HCT116 (cell line): ENCODE measurements at regions not wholly inside any gene's neighbourhood (a gene's known extent, or its start where the extent isn't known, plus 50 kb on each side); places are given as distances from the start of the nearest gene placed in this dataset.

Source experiments
- ATAC-seq: fragments of 200-7000 bp; cut with Tn5 transposase; 2 replicates; pipeline ENCODE4 v1.9.1; 2020; ENCODE audit warnings: mild to moderate bottlenecking, moderate library complexity
- BruUV-seq: library from RNA; stranded (reverse); fragments of 400-500 nt; replicated peaks from 2 replicates; lab custom pipeline; 2021; lab: Mats Ljungman, UMichigan
- CTCF ChIA-PET: fragments of 300-600 bp; sonication (Branson Sonifier 250); formaldehyde crosslinking; loops from one replicate; lab custom pipeline; 2021; ENCODE audit warnings: antibody characterized with exemption; lab: Charles Lee
- POLR2A ChIA-PET: fragments of 300-600, 350-600 bp; sonication (Branson Sonifier 250); formaldehyde crosslinking; loops from one replicate; lab custom pipeline; 2021; ENCODE audit warnings: antibody characterized with exemption; lab: Charles Lee
- RAD21 ChIA-PET, 2 experiments: fragments of 300-600 bp; sonication (Branson Sonifier 250); formaldehyde crosslinking; loops; one replicate each; lab custom pipeline; 2023; ENCODE audit warnings: low total read pairs in 2 of 2; ENCODE audit not compliant: uncharacterized antibody in 2 of 2, unreplicated experiment in 2 of 2, low non-redundant PET in 1 of 2; lab: Charles Lee
- DNase-seq: peaks from one replicate; pipeline ENCODE4 v3.0.0-alpha.2; 2010; ENCODE audit warnings: low read depth, low spot score
- H2AFZ ChIP-seq: fragments of 200-600 bp; shearing (Covaris generic), sonication (generic); 2 replicates; pipeline ENCODE4 v1.6.1; 2017; ENCODE audit warnings: low read depth, mixed run types, mixed read lengths, antibody characterized with exemption, low read length; ENCODE audit not compliant: poor library complexity, severe bottlenecking
- H3K27ac ChIP-seq: 2 replicates; pipeline ENCODE4 v1.5.1; 2012; ENCODE audit warnings: low read depth, low read length
- H3K27me3 ChIP-seq: fragments of 200-600 bp; sonication (generic); 2 replicates; pipeline ENCODE4 v1.6.1; 2016; ENCODE audit warnings: mixed run types, low read length, mixed read lengths; ENCODE audit not compliant: insufficient read depth
- H3K36me3 ChIP-seq, 2 experiments: fragments of 200-500 bp in 1 of 2; fragments of 200-600 bp in 1 of 2; sonication (Bioruptor generic) in 1 of 2; sonication (generic) in 1 of 2; 2 replicates each; pipeline versions ENCODE4 v1.5.1 to v1.6.1; 2014 to 2016; ENCODE audit warnings: low read length in 2 of 2, inconsistent platforms in 1 of 2, mixed read lengths in 1 of 2, mixed run types in 1 of 2; ENCODE audit not compliant: insufficient read depth in 2 of 2, control insufficient read depth in 1 of 2
- H3K4me1 ChIP-seq, 2 experiments: fragments of 200-600 bp in 1 of 2; sonication (generic) in 1 of 2; 2 replicates each; pipeline versions ENCODE4 v1.5.1 to v1.6.1; 2012 to 2017; ENCODE audit warnings: low read length in 2 of 2, inconsistent platforms in 1 of 2, mild to moderate bottlenecking in 1 of 2, mixed read lengths in 1 of 2, mixed run types in 1 of 2, moderate library complexity in 1 of 2; ENCODE audit not compliant: insufficient read depth in 2 of 2, control insufficient read depth in 1 of 2
- H3K4me2 ChIP-seq: fragments of 200-600 bp; sonication (generic); 2 replicates; pipeline ENCODE4 v1.6.1; 2017; ENCODE audit warnings: mixed run types, low read length, mixed read lengths
- H3K4me3 ChIP-seq, 2 experiments: fragments of 200-600 bp in 1 of 2; sonication (generic) in 1 of 2; replicated peaks in 1 of 2; 2 replicates each; pipeline ENCODE4 v1.5.1; 2011 to 2016; ENCODE audit warnings: low read length in 2 of 2, control low read depth in 1 of 2, low read depth in 1 of 2, mild to moderate bottlenecking in 1 of 2, mixed read lengths in 1 of 2, mixed run types in 1 of 2
- H3K79me2 ChIP-seq: fragments of 200-600 bp; sonication (generic); 2 replicates; pipeline ENCODE4 v1.6.1; 2017; ENCODE audit warnings: mild to moderate bottlenecking, mixed run types, low read length, moderate library complexity, mixed read lengths; ENCODE audit not compliant: insufficient read depth
- H3K9ac ChIP-seq: fragments of 200-600 bp; sonication (generic); 2 replicates; pipeline ENCODE4 v1.6.1; 2016; ENCODE audit warnings: low read length, mixed read lengths
- H3K9me2 ChIP-seq: fragments of 200-600 bp; sonication (generic), shearing (Covaris generic); 2 replicates; pipeline ENCODE4 v1.6.1; 2017; ENCODE audit warnings: mixed run types, mild to moderate bottlenecking, moderate library complexity; ENCODE audit not compliant: insufficient read depth
- H3K9me3 ChIP-seq, 2 experiments: fragments of 200-500 bp in 1 of 2; fragments of 200-600 bp in 1 of 2; sonication (Bioruptor generic) in 1 of 2; sonication (generic) in 1 of 2; 2 replicates each; pipeline ENCODE4 v1.6.1; 2014 to 2017; ENCODE audit warnings: low read length in 2 of 2, mixed read lengths in 2 of 2, inconsistent platforms in 1 of 2, low read depth in 1 of 2, mild to moderate bottlenecking in 1 of 2, mixed run types in 1 of 2, moderate library complexity in 1 of 2; ENCODE audit not compliant: control insufficient read depth in 1 of 2, insufficient read depth in 1 of 2
- H4K20me1 ChIP-seq: fragments of 200-600 bp; sonication (generic), shearing (Covaris generic); 2 replicates; pipeline ENCODE4 v1.6.1; 2017; ENCODE audit warnings: mixed run types, mild to moderate bottlenecking, moderate library complexity; ENCODE audit not compliant: insufficient read depth
- ATF3 ChIP-seq: IDR thresholded peaks from 2 replicates; pipeline ENCODE4 v1.6.1; 2012
- CEBPB ChIP-seq: IDR thresholded peaks from 2 replicates; pipeline ENCODE4 v1.6.1; 2012; ENCODE audit warnings: low read depth
- CTCF ChIP-seq, 3 experiments: fragments of 200-600 bp in 1 of 3; sonication (generic) in 1 of 3; IDR thresholded peaks in 2 of 3; conservative IDR thresholded peaks in 1 of 3; 2 replicates each; pipeline ENCODE4 v1.5.1; 2012 to 2017; ENCODE audit warnings: low read depth in 2 of 3, low read length in 2 of 3, antibody characterized with exemption in 1 of 3, borderline replicate concordance in 1 of 3, control low read depth in 1 of 3, mild to moderate bottlenecking in 1 of 3, mixed read lengths in 1 of 3, mixed run types in 1 of 3, moderate library complexity in 1 of 3; ENCODE audit not compliant: insufficient read depth in 1 of 3
- EGR1 ChIP-seq: IDR thresholded peaks from 2 replicates; pipeline ENCODE4 v1.6.1; 2012; ENCODE audit warnings: low read depth
- ELF1 ChIP-seq: IDR thresholded peaks from 2 replicates; pipeline ENCODE4 v1.6.1; 2012; ENCODE audit warnings: low read depth, borderline replicate concordance
- EZH2 ChIP-seq: fragments of 200-600 bp; sonication (generic); IDR thresholded peaks from 2 replicates; pipeline ENCODE4 v1.6.1; 2017; ENCODE audit warnings: antibody characterized with exemption, mixed run types
- EZH2phosphoT487 ChIP-seq: fragments of 200-600 bp; IDR thresholded peaks from 2 replicates; pipeline ENCODE4 v1.6.1; 2018; ENCODE audit warnings: antibody characterized with exemption, borderline replicate concordance
- FOSL1 ChIP-seq: IDR thresholded peaks from 2 replicates; pipeline ENCODE4 v1.6.1; 2012; ENCODE audit warnings: low read depth
- MAX ChIP-seq: IDR thresholded peaks from 2 replicates; pipeline ENCODE4 v1.6.1; 2012
- POLR2AphosphoS5 ChIP-seq: IDR thresholded peaks from 2 replicates; pipeline ENCODE4 v1.6.1; 2011; ENCODE audit warnings: mild to moderate bottlenecking, low read depth, low read length, moderate library complexity
- RAD21 ChIP-seq: IDR thresholded peaks from 2 replicates; pipeline ENCODE4 v1.6.1; 2012; ENCODE audit warnings: low read depth, mild to moderate bottlenecking
- SIN3A ChIP-seq: IDR thresholded peaks from 2 replicates; pipeline ENCODE4 v1.6.1; 2012; ENCODE audit warnings: low read depth
- SP1 ChIP-seq: IDR thresholded peaks from 2 replicates; pipeline ENCODE4 v1.6.1; 2012; ENCODE audit warnings: low read depth
- TCF7L2 ChIP-seq: IDR thresholded peaks from 2 replicates; pipeline ENCODE4 v1.7.0; 2011; ENCODE audit warnings: borderline replicate concordance, inconsistent platforms; ENCODE audit not compliant: insufficient read depth, insufficient read length; ENCODE audit errors: extremely low read depth
- YY1 ChIP-seq: IDR thresholded peaks from 2 replicates; pipeline ENCODE4 v1.6.1; 2011; ENCODE audit warnings: low read length, low read depth, moderate library complexity, mild to moderate bottlenecking; ENCODE audit not compliant: insufficient replicate concordance; ENCODE audit errors: extremely low read depth
- ZBTB33 ChIP-seq: IDR thresholded peaks from 2 replicates; pipeline ENCODE4 v1.6.1; 2011; ENCODE audit warnings: mild to moderate bottlenecking, low read length, moderate library complexity; ENCODE audit not compliant: insufficient replicate concordance; ENCODE audit errors: extremely low read depth
- ZFX ChIP-seq: fragments of 450-650 bp; IDR thresholded peaks from 2 replicates; pipeline ENCODE4 v1.6.1; 2017
- ZNF274 ChIP-seq: fragments of 200-500 bp; sonication (Bioruptor generic); IDR thresholded peaks from 2 replicates; pipeline ENCODE4 v1.6.1; 2014; ENCODE audit warnings: mild to moderate bottlenecking, low read depth, low read length, inconsistent platforms
- intact Hi-C: fragments of 100-400 bp; cut with micrococcal nuclease; formaldehyde crosslinking; loops from 2 replicates; pipeline ENCODE4 v1.10.0; 2022

- intact Hi-C loops, result no loop called here
- H3K4me1 ChIP-seq, result no peaks in the 10 kb centered on the region
- ChIA-PET CTCF (no interaction called here), POLR2A (no interaction called here), RAD21 (no interaction called here)
- no peak for DNase-seq
- BruUV-seq, result no TSS peak
- TF ChIP-seq ELF1 (no peak), EGR1 (no peak), SP1 (no peak)
- no peaks in the 10 kb centered on the region for H3K36me3 ChIP-seq
- no peaks in the 10 kb centered on the region for H3K79me2 ChIP-seq
- H3K9me3 ChIP-seq, result no peaks in the 10 kb centered on the region
- no peak overlapping the region for H3K9ac ChIP-seq
- H3K4me2 ChIP-seq, result no peak overlapping the region
- no peak for ATAC-seq
- no peak overlapping the region for H3K4me3 ChIP-seq
- no peaks in the 10 kb centered on the region for H3K9me2 ChIP-seq
- H3K27ac ChIP-seq, result no peak overlapping the region
- H2AFZ ChIP-seq, result no peak overlapping the region
- no peaks in the 10 kb centered on the region for H3K27me3 ChIP-seq
- H4K20me1 ChIP-seq, result no peaks in the 10 kb centered on the region; the same call in 1 of the 2 replicates
These were observed 540.3 kb downstream of the PYDC2 start for GRCh38 chr3:192001218-192001617.

GRCh38 chr3:192005989-192006388 lies 545.0 kb downstream of the PYDC2 start:
- ChIA-PET POLR2A (no interaction called here), CTCF (no interaction called here), RAD21 (no interaction called here)
- Histone ChIP-seq H3K4me1 (no peaks in the 10 kb centered on the region), H3K27me3 (no peaks in the 10 kb centered on the region), H3K9me3 (no peaks in the 10 kb centered on the region), H3K27ac (no peak overlapping the region), H3K79me2 (no peaks in the 10 kb centered on the region), H3K36me3 (no peaks in the 10 kb centered on the region), H2AFZ (no peak overlapping the region), H3K4me3 (no peak overlapping the region), H4K20me1 (no peaks in the 10 kb centered on the region), H3K4me2 (no peak overlapping the region), H3K9ac (no peak overlapping the region), H3K9me2 (no peaks in the 10 kb centered on the region)
- DNase-seq (no peak), ATAC-seq (no peak)
- intact Hi-C loops, result no loop called here
- no TSS peak for BruUV-seq
- no peak for TF ChIP-seq MAX
- no peak for TF ChIP-seq ZBTB33
- TF ChIP-seq EZH2phosphoT487, result no peak
- TF ChIP-seq YY1, result no peak
- TF ChIP-seq ZNF274, result no peak
- no peak for TF ChIP-seq CTCF (IDR thresholded peaks at IDR 0.05 in 2 of 3, conservative IDR thresholded peaks at IDR 0.05 in 1 of 3; ENCODE audit: borderline replicate concordance in 1 of 3, insufficient read depth in 1 of 3, low read depth in 2 of 3, low read length in 2 of 3)
- no peak for TF ChIP-seq SIN3A
- no peak for TF ChIP-seq ATF3
- no peak for TF ChIP-seq ZFX
- TF ChIP-seq RAD21, result no peak
- TF ChIP-seq POLR2AphosphoS5, result no peak
- no peak for TF ChIP-seq EGR1
- TF ChIP-seq FOSL1, result no peak
- TF ChIP-seq ELF1, result no peak
- TF ChIP-seq TCF7L2, result no peak
- no peak for TF ChIP-seq CEBPB
- TF ChIP-seq EZH2, result no peak
